HEK293T (cell line): ENCODE measurements at regions not wholly inside any gene's neighbourhood (a gene's known extent, or its start where the extent isn't known, plus 50 kb on each side); places are given as distances from the start of the nearest gene placed in this dataset.

ENCODE experiments used
- CTCF ChIA-PET: fragments of 350-600 bp; formaldehyde crosslinking; extraction: SDS; loops from one replicate; lab custom pipeline; 2021; ENCODE audit warnings: antibody characterized with exemption, inconsistent platforms; lab: Yijun Ruan, JAX
- POLR2A ChIA-PET: fragments of 350-600 bp; formaldehyde crosslinking; extraction: SDS; loops from one replicate; lab custom pipeline; 2020; ENCODE audit warnings: antibody characterized with exemption, inconsistent platforms; lab: Yijun Ruan, JAX
- DNase-seq: peaks from one replicate; pipeline ENCODE4 v3.0.0; 2012; ENCODE audit warnings: mixed read lengths; ENCODE audit errors: extremely low spot score
- ARNT ChIP-seq: fragments of 450-650 bp; IDR thresholded peaks from 2 replicates; pipeline ENCODE4 v1.6.1; 2017; ENCODE audit warnings: mild to moderate bottlenecking
- BHLHE40 ChIP-seq: fragments of 450-650 bp; IDR thresholded peaks from 2 replicates; pipeline ENCODE4 v1.6.1; 2016; ENCODE audit warnings: mild to moderate bottlenecking, moderate library complexity, borderline replicate concordance
- CTBP1 ChIP-seq: fragments of 450-650 bp; IDR thresholded peaks from 2 replicates; pipeline ENCODE4 v1.6.1; 2016; ENCODE audit warnings: borderline replicate concordance
- ELF4 ChIP-seq: fragments of 450-650 bp; IDR thresholded peaks from 2 replicates; pipeline ENCODE4 v1.6.1; 2017; ENCODE audit warnings: antibody characterized with exemption
- FOXA1 ChIP-seq: fragments of 450-650 bp; IDR thresholded peaks from 2 replicates; pipeline ENCODE4 v1.6.1; 2016; ENCODE audit warnings: mild to moderate bottlenecking
- FOXK2 ChIP-seq: fragments of 450-650 bp; IDR thresholded peaks from 2 replicates; pipeline ENCODE4 v1.6.1; 2016; ENCODE audit warnings: mild to moderate bottlenecking
- FOXM1 ChIP-seq: fragments of 450-650 bp; IDR thresholded peaks from 2 replicates; pipeline ENCODE4 v1.6.1; 2017; ENCODE audit warnings: mild to moderate bottlenecking, borderline replicate concordance
- HDGF ChIP-seq: fragments of 450-650 bp; IDR thresholded peaks from 2 replicates; pipeline ENCODE4 v1.6.1; 2017; ENCODE audit warnings: antibody characterized with exemption, borderline replicate concordance
- L3MBTL2 ChIP-seq: fragments of 450-650 bp; conservative IDR thresholded peaks from 2 replicates; pipeline ENCODE4 v1.6.1; 2016; ENCODE audit warnings: mild to moderate bottlenecking
- LEF1 ChIP-seq: fragments of 450-650 bp; IDR thresholded peaks from 2 replicates; pipeline ENCODE4 v1.6.1; 2017; ENCODE audit warnings: mild to moderate bottlenecking, borderline replicate concordance
- NFRKB ChIP-seq: fragments of 450-650 bp; IDR thresholded peaks from 2 replicates; pipeline ENCODE4 v1.6.1; 2016; ENCODE audit warnings: mild to moderate bottlenecking, moderate library complexity
- PKNOX1 ChIP-seq: fragments of 450-650 bp; IDR thresholded peaks from 2 replicates; pipeline ENCODE4 v1.6.1; 2016
- SP1 ChIP-seq: fragments of 450-650 bp; IDR thresholded peaks from 2 replicates; pipeline ENCODE4 v1.6.1; 2017
- SUZ12 ChIP-seq: fragments of 450-650 bp; IDR thresholded peaks from 2 replicates; pipeline ENCODE4 v1.6.1; 2016; ENCODE audit warnings: mild to moderate bottlenecking
- TARDBP ChIP-seq: fragments of 450-650 bp; IDR thresholded peaks from 2 replicates; pipeline ENCODE4 v1.6.1; 2016
- ZNF384 ChIP-seq: fragments of 450-650 bp; IDR thresholded peaks from 2 replicates; pipeline ENCODE4 v1.6.1; 2016

GRCh38 chr9:19623941-19624340 lies 164.9 kb downstream of the SLC24A2 start:
- CTCF ChIA-PET = no interaction called here
- POLR2A ChIA-PET = no interaction called here
- TF ChIP-seq LEF1 (no peak), FOXM1 (no peak), NFRKB (no peak), SUZ12 (no peak), FOXA1 (no peak), ZNF384 (no peak), ELF4 (no peak), PKNOX1 (no peak)
- DNase-seq = peak; percentile 27

- ChIA-PET POLR2A (no interaction called here), CTCF (no interaction called here)
- DNase-seq = no peak
- TF ChIP-seq PKNOX1 = no peak
- no peak for TF ChIP-seq HDGF
- no peak for TF ChIP-seq FOXK2
- TF ChIP-seq SP1 = no peak
- no peak for TF ChIP-seq BHLHE40
- no peak for TF ChIP-seq SUZ12
- no peak for TF ChIP-seq LEF1
- no peak for TF ChIP-seq NFRKB
- TF ChIP-seq TARDBP = no peak
- no peak for TF ChIP-seq CTBP1
- TF ChIP-seq ELF4 = no peak
- TF ChIP-seq FOXM1 = no peak
- TF ChIP-seq L3MBTL2 = no peak
- no peak for TF ChIP-seq ZNF384
- no peak for TF ChIP-seq ARNT
- TF ChIP-seq FOXA1 = no peak
Observed at GRCh38 chr9:19620326-19620725, 168.5 kb downstream of the SLC24A2 start.

GRCh38 chr9:19619221-19619620 lies 169.6 kb downstream of the SLC24A2 start:
- DNase-seq = no peak
- POLR2A ChIA-PET = no interaction called here
- TF ChIP-seq HDGF (no peak), CTBP1 (no peak), ARNT (no peak), FOXM1 (no peak), ZNF384 (no peak), L3MBTL2 (no peak), LEF1 (no peak), PKNOX1 (no peak)
- CTCF ChIA-PET = no interaction called here

- DNase-seq = no peak
- TF ChIP-seq FOXA1 (no peak), SP1 (no peak)
- CTCF ChIA-PET = no interaction called here
- POLR2A ChIA-PET = no interaction called here
Observed at GRCh38 chr9:19618816-19619215, 170.0 kb downstream of the SLC24A2 start.

- TF ChIP-seq CTBP1 (no peak), ARNT (no peak), NFRKB (no peak), FOXA1 (no peak), BHLHE40 (no peak), ELF4 (no peak), L3MBTL2 (no peak), SP1 (no peak), FOXM1 (no peak), LEF1 (no peak), ZNF384 (no peak), PKNOX1 (no peak), FOXK2 (no peak), SUZ12 (no peak), HDGF (no peak), TARDBP (no peak)
- ChIA-PET POLR2A (no interaction called here), CTCF (no interaction called here)
Observed at GRCh38 chr9:19615036-19615624, 173.7 kb downstream of the SLC24A2 start.

GRCh38 chr9:19614294-19614693 lies 174.5 kb downstream of the SLC24A2 start:
- CTCF ChIA-PET = no interaction called here
- TF ChIP-seq FOXM1 (no peak), HDGF (no peak), PKNOX1 (no peak), TARDBP (no peak), NFRKB (no peak), SUZ12 (no peak), FOXK2 (no peak), BHLHE40 (no peak), ARNT (no peak), CTBP1 (no peak), SP1 (no peak), L3MBTL2 (no peak), LEF1 (no peak), ZNF384 (no peak), FOXA1 (no peak), ELF4 (no peak)

More at GRCh38 chr9:19615036-19615624, 173.7 kb downstream of the SLC24A2 start:
- DNase-seq = no peak

More at GRCh38 chr9:19614294-19614693, 174.5 kb downstream of the SLC24A2 start:
- no peak for DNase-seq
- POLR2A ChIA-PET = no interaction called here
